Loucy (cell line): ENCODE measurements at regions not wholly inside any gene's neighbourhood (a gene's known extent, or its start where the extent isn't known, plus 50 kb on each side); places are given as distances from the start of the nearest gene placed in this dataset.

Experiments
- EZH2phosphoT487 ChIP-seq: fragments of 200-600 bp; IDR thresholded peaks from 2 replicates; pipeline ENCODE4 v1.6.1; 2018; ENCODE audit warnings: antibody characterized with exemption, mild to moderate bottlenecking, moderate library complexity, borderline replicate concordance
- TF ChIP-seq, protein P1 (sequence below): fragments of 200-600 bp; sonication (generic); conservative IDR thresholded peaks from 2 replicates; pipeline ENCODE4 v1.5.1; 2014; ENCODE audit warnings: mild to moderate bottlenecking, antibody characterized with exemption, low read length

DNA sequence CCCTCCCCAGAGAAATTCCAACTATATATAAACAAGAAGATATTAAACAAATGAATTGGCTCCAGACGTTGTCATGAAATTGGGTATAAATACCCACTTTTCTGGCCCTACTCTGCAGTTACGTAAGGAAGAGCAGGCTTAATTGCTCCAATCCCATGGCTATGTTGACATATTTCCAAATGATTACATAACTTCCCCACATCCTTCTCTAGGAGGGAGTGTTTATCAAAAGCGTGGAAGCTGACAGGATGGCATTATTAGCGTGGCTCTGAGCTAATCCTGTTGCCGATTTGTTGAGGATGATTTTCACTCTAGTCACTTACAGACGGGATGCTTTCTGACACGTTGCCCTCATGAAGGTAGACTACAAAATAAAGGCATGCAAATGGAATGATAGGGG lies 347.5 kb upstream of the TMCO5A start:
- TF ChIP-seq, protein P1, sequence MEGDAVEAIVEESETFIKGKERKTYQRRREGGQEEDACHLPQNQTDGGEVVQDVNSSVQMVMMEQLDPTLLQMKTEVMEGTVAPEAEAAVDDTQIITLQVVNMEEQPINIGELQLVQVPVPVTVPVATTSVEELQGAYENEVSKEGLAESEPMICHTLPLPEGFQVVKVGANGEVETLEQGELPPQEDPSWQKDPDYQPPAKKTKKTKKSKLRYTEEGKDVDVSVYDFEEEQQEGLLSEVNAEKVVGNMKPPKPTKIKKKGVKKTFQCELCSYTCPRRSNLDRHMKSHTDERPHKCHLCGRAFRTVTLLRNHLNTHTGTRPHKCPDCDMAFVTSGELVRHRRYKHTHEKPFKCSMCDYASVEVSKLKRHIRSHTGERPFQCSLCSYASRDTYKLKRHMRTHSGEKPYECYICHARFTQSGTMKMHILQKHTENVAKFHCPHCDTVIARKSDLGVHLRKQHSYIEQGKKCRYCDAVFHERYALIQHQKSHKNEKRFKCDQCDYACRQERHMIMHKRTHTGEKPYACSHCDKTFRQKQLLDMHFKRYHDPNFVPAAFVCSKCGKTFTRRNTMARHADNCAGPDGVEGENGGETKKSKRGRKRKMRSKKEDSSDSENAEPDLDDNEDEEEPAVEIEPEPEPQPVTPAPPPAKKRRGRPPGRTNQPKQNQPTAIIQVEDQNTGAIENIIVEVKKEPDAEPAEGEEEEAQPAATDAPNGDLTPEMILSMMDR: no peak
- TF ChIP-seq EZH2phosphoT487: no peak
